ENCODE measurements at regions not wholly inside any gene's neighbourhood (a gene's known extent, or its start where the extent isn't known, plus 50 kb on each side); places are given as distances from the start of the nearest gene placed in this dataset.

DNA sequence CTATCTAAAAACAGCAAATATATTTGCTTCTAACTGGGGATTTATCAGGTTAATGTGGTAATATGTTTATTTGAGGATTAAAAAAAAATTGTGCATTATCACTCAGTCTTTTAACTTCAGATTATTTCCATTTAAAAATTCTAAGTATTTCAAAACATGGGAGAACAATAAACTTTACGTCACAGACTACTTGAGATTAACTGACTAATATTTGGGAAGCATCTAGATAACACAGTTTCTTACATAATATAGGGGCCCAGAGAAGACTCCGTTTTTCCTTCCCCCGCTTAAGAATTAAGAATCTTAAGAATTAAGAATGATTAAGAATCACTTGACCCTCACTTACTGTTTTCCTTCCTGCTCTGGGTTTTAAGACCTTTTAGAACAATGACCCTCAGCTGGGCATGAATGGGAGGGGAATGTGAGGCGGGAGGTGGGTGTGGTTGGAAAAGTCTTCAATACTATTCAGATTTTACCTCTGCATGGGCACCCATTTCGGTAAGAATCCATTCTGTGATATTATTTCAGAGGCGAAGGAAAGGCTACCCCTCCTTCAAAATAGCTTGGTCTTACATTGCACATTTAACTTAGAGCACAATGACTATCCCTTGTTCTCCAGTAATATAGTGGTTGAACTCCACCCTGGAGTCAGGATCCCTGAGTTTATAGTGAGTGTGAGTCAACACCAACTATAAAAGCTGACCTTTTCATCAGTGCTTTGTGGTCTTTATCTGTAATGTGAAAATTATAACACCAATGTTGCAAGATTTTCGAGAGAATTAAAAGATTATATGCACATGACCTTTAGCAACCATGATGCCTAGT, 821.3 kb downstream of the USP25 start:
- POLR2A ChIA-PET: no interaction called here
- WGBS (ENCODE audit: insufficient coverage): 100% methylated on average over 1 of the region's 7 CpGs

DNA sequence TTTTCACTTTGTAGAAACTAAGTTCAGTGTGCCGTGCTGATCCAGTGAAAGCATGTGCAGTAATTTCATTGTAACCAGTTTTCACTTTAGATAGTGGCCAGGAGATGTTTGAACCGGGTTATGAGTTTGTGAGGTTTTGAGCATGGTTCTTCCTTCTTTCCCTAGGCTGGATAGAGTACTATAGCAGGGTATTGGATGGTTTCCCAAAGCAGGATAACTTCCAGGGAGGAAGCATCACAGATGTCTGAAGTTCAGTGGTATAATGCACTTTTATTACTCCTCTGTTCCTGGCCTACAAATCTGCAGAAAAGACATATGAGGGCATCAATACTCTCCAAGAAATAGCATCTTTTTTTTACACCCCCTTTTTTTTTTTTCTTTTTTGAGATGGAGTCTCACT, 823.1 kb downstream of the USP25 start:
- Histone ChIP-seq H3K4me1 (ENCODE audit: control extremely low read depth in 1 of 4, control insufficient read depth in 4 of 4, insufficient read depth in 4 of 4, low read length in 3 of 4) (no peaks in the 10 kb centered on the region), H3K9me3 (ENCODE audit: control extremely low read depth in 1 of 5, control insufficient read depth in 4 of 5, insufficient read depth in 2 of 5, low read depth in 1 of 5, low read length in 4 of 5) (no peaks in the 10 kb centered on the region), H3K4me3 (ENCODE audit: control insufficient read depth in 1 of 7, extremely low read depth in 1 of 7, insufficient read depth in 4 of 7, low read depth in 2 of 7, low read length in 6 of 7) (no peak overlapping the region), H3K27me3 (replicated peaks in 2 of 5; ENCODE audit: control insufficient read depth in 4 of 5, insufficient read depth in 5 of 5, low read length in 4 of 5) (no peaks in the 10 kb centered on the region), H3K27ac (ENCODE audit: insufficient read depth in 1 of 2, low read depth in 1 of 2, low read length in 2 of 2, poor library complexity in 1 of 2, severe bottlenecking in 2 of 2) (no peak overlapping the region), H3K36me3 (ENCODE audit: control insufficient read depth in 4 of 4, insufficient read depth in 4 of 4, low read length in 3 of 4) (peaks cover 0 to 5% (median 2%) of the 10 kb centered on the region in 4 experiments)
- 100% methylated on average over 2 of the region's 2 CpGs for WGBS (ENCODE audit: insufficient coverage)
- CTCF ChIA-PET: no interaction called here
- POLR2A ChIA-PET: no interaction called here
- no peak for DNase-seq

More for the DNA sequence above, 821.3 kb downstream of the USP25 start:
- Histone ChIP-seq H3K4me3 (ENCODE audit: control insufficient read depth in 1 of 7, extremely low read depth in 1 of 7, insufficient read depth in 4 of 7, low read depth in 2 of 7, low read length in 6 of 7) (no peak overlapping the region), H3K9me3 (ENCODE audit: control extremely low read depth in 1 of 5, control insufficient read depth in 4 of 5, insufficient read depth in 2 of 5, low read depth in 1 of 5, low read length in 4 of 5) (no peaks in the 10 kb centered on the region), H3K36me3 (ENCODE audit: control insufficient read depth in 4 of 4, insufficient read depth in 4 of 4, low read length in 3 of 4) (peaks cover 0 to 2% (median under 1%) of the 10 kb centered on the region in 4 experiments), H3K27me3 (replicated peaks in 2 of 5; ENCODE audit: control insufficient read depth in 4 of 5, insufficient read depth in 5 of 5, low read length in 4 of 5) (no peaks in the 10 kb centered on the region), H3K4me1 (ENCODE audit: control extremely low read depth in 1 of 4, control insufficient read depth in 4 of 4, insufficient read depth in 4 of 4, low read length in 3 of 4) (no peaks in the 10 kb centered on the region), H3K27ac (ENCODE audit: insufficient read depth in 1 of 2, low read depth in 1 of 2, low read length in 2 of 2, poor library complexity in 1 of 2, severe bottlenecking in 2 of 2) (no peak overlapping the region)
- CTCF ChIA-PET: no interaction called here
- DNase-seq: no peak

DNA sequence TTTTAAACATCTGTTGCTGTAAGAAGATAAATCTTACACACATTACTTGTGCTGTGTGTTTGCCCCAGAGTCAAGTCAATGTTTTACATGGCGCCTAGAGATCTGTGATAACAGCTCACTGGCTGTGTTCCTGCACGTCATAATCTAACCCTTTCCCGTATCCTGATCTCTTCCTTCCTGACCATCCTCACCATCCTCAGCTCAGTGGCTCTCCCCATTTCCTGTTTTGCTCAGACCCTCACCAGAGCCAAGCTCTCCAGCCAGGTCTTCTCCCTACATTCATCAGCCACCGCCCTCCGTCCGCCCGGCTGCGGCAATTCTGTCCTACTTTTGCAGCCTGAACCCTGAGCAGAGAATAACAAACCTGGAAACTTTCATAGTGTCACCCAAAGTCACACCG, 824.7 kb downstream of the USP25 start:
- ChIA-PET POLR2A (no interaction called here), CTCF (no interaction called here)
- 97% methylated on average over 8 of the region's 9 CpGs for WGBS (ENCODE audit: insufficient coverage)
- H3K36me3 ChIP-seq (ENCODE audit: control insufficient read depth in 4 of 4, insufficient read depth in 4 of 4, low read length in 3 of 4): peaks cover 0 to 5% (median 2%) of the 10 kb centered on the region in 4 experiments
- no peak overlapping the region for H3K27ac ChIP-seq (ENCODE audit: insufficient read depth in 1 of 2, low read depth in 1 of 2, low read length in 2 of 2, poor library complexity in 1 of 2, severe bottlenecking in 2 of 2)
- H3K4me1 ChIP-seq (ENCODE audit: control extremely low read depth in 1 of 4, control insufficient read depth in 4 of 4, insufficient read depth in 4 of 4, low read length in 3 of 4): no peaks in the 10 kb centered on the region
- no peak overlapping the region for H3K4me3 ChIP-seq (ENCODE audit: control insufficient read depth in 1 of 7, extremely low read depth in 1 of 7, insufficient read depth in 4 of 7, low read depth in 2 of 7, low read length in 6 of 7)
- no peak for DNase-seq
- no peaks in the 10 kb centered on the region for H3K27me3 ChIP-seq (replicated peaks in 2 of 5; ENCODE audit: control insufficient read depth in 4 of 5, insufficient read depth in 5 of 5, low read length in 4 of 5)
- no peaks in the 10 kb centered on the region for H3K9me3 ChIP-seq (ENCODE audit: control extremely low read depth in 1 of 5, control insufficient read depth in 4 of 5, insufficient read depth in 2 of 5, low read depth in 1 of 5, low read length in 4 of 5)

DNA sequence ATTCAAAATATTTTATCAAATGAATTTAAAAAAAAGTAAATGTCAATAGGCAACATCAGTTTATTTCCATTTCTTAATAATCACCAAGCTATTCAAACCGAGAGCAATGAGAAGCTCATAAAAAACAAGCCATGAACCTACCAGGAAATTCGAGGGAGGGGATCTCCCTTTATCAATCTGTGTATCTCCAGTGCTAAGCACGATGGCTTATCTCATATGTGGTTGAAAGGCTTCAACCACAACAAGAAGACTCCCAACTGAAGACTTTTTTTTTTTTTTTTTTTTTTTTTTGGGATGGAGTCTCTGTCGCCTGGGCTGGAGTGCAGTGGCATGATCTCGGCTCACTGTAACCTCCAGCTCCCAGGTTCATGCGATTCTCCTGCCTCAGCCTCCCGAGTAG, 833.3 kb downstream of the USP25 start:
- H3K4me3 ChIP-seq (ENCODE audit: control insufficient read depth in 1 of 7, extremely low read depth in 1 of 7, insufficient read depth in 4 of 7, low read depth in 2 of 7, low read length in 6 of 7): no peak overlapping the region
- ChIA-PET CTCF (no interaction called here), POLR2A (no interaction called here)
- no peaks in the 10 kb centered on the region for H3K9me3 ChIP-seq (ENCODE audit: control extremely low read depth in 1 of 5, control insufficient read depth in 4 of 5, insufficient read depth in 2 of 5, low read depth in 1 of 5, low read length in 4 of 5)
- 98% methylated on average over 5 of the region's 7 CpGs for WGBS (ENCODE audit: insufficient coverage)
- H3K27ac ChIP-seq (ENCODE audit: insufficient read depth in 1 of 2, low read depth in 1 of 2, low read length in 2 of 2, poor library complexity in 1 of 2, severe bottlenecking in 2 of 2): no peak overlapping the region
- no peaks in the 10 kb centered on the region for H3K36me3 ChIP-seq (ENCODE audit: control insufficient read depth in 4 of 4, insufficient read depth in 4 of 4, low read length in 3 of 4)
- H3K4me1 ChIP-seq (ENCODE audit: control extremely low read depth in 1 of 4, control insufficient read depth in 4 of 4, insufficient read depth in 4 of 4, low read length in 3 of 4): no peaks in the 10 kb centered on the region
- no peaks in the 10 kb centered on the region for H3K27me3 ChIP-seq (replicated peaks in 2 of 5; ENCODE audit: control insufficient read depth in 4 of 5, insufficient read depth in 5 of 5, low read length in 4 of 5)
- no peak for DNase-seq

DNA sequence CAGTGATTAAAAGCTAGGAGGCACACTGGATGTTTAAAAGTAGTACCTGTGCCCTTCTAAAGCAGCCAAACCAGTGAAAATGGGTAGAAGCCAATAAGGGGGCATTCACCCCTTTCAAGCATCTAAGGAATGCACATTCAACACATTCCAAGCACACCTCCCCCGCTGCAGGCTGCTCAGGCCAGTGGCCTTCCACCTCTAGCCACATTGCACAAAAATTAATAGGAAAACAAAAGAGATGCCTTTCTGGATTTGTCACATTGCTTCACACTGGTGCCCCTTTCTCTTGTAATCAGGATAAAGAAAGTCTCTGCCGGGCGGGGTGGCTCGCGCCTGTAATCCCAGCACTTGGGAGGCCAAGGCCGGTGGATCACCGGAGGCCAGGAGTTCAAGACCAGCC, 834.0 kb downstream of the USP25 start:
- H3K27me3 ChIP-seq (replicated peaks in 2 of 5; ENCODE audit: control insufficient read depth in 4 of 5, insufficient read depth in 5 of 5, low read length in 4 of 5): no peaks in the 10 kb centered on the region
- POLR2A ChIA-PET: no interaction called here
- no peak overlapping the region for H3K4me3 ChIP-seq (ENCODE audit: control insufficient read depth in 1 of 7, extremely low read depth in 1 of 7, insufficient read depth in 4 of 7, low read depth in 2 of 7, low read length in 6 of 7)
- 98% methylated on average over 5 of the region's 7 CpGs for WGBS (ENCODE audit: insufficient coverage)
- no peaks in the 10 kb centered on the region for H3K4me1 ChIP-seq (ENCODE audit: control extremely low read depth in 1 of 4, control insufficient read depth in 4 of 4, insufficient read depth in 4 of 4, low read length in 3 of 4)
- DNase-seq: no peak
- CTCF ChIA-PET: no interaction called here
- H3K27ac ChIP-seq (ENCODE audit: insufficient read depth in 1 of 2, low read depth in 1 of 2, low read length in 2 of 2, poor library complexity in 1 of 2, severe bottlenecking in 2 of 2): no peak overlapping the region
- no peaks in the 10 kb centered on the region for H3K9me3 ChIP-seq (ENCODE audit: control extremely low read depth in 1 of 5, control insufficient read depth in 4 of 5, insufficient read depth in 2 of 5, low read depth in 1 of 5, low read length in 4 of 5)
- H3K36me3 ChIP-seq (ENCODE audit: control insufficient read depth in 4 of 4, insufficient read depth in 4 of 4, low read length in 3 of 4): no peaks in the 10 kb centered on the region

DNA sequence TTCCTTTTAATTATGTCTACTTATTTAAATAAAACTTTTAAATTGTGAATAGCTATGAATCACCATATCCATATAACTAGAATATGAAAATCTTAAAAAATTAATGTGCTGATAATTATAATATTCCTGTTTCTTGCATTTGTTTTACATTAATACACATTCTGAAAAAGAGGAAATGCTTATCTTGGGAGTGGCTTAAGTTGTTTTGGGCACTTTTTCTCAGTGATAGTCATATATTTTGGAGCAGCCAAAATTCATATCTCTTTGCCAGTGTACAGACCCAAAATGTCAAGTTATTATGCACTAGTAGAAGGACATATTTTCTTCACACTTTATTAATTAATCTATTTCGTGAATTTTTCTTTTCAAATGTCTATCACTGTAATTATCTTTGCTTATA, 838.5 kb downstream of the USP25 start:
- DNase-seq: no peak
- Histone ChIP-seq H3K27ac (ENCODE audit: insufficient read depth in 1 of 2, low read depth in 1 of 2, low read length in 2 of 2, poor library complexity in 1 of 2, severe bottlenecking in 2 of 2) (no peak overlapping the region), H3K36me3 (ENCODE audit: control insufficient read depth in 4 of 4, insufficient read depth in 4 of 4, low read length in 3 of 4) (peaks cover 0 to 2% (median 0%) of the 10 kb centered on the region in 4 experiments), H3K4me3 (ENCODE audit: control insufficient read depth in 1 of 7, extremely low read depth in 1 of 7, insufficient read depth in 4 of 7, low read depth in 2 of 7, low read length in 6 of 7) (no peak overlapping the region), H3K27me3 (replicated peaks in 2 of 5; ENCODE audit: control insufficient read depth in 4 of 5, insufficient read depth in 5 of 5, low read length in 4 of 5) (no peaks in the 10 kb centered on the region), H3K4me1 (ENCODE audit: control extremely low read depth in 1 of 4, control insufficient read depth in 4 of 4, insufficient read depth in 4 of 4, low read length in 3 of 4) (no peaks in the 10 kb centered on the region), H3K9me3 (ENCODE audit: control extremely low read depth in 1 of 5, control insufficient read depth in 4 of 5, insufficient read depth in 2 of 5, low read depth in 1 of 5, low read length in 4 of 5) (peaks cover 0 to 3% (median 0%) of the 10 kb centered on the region in 5 experiments)
- ChIA-PET POLR2A (no interaction called here), CTCF (no interaction called here)
- no CpG with 5 or more reads among the region's 1 CpG for WGBS (ENCODE audit: insufficient coverage)

DNA sequence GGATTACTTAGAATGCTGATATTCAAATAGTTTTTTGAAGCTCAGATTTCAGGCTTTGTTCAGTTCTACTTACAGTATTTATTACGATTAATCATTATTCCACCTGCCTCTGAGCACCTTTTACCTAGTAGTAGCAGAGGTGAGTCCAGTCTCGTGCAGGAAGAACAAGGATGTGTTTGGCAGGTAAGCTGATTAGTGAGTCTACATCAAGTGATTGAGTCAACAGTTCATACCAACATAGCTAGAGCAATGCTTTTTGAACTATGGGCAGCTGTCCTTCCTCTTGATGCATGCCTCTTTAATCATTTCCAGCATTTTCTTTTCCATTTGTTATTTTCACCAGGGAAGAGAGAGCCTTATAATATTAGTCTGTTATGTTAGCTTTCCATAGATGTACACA, 838.9 kb downstream of the USP25 start:
- peaks cover 0 to 2% (median 0%) of the 10 kb centered on the region in 4 experiments for H3K36me3 ChIP-seq (ENCODE audit: control insufficient read depth in 4 of 4, insufficient read depth in 4 of 4, low read length in 3 of 4)
- ChIA-PET CTCF (no interaction called here), POLR2A (interaction anchor here (0.6 kb wide), 1 partner anchor 957 kb away, joined by 5 read pairs; no protein-coding TSS in a partner anchor)
- H3K4me3 ChIP-seq (ENCODE audit: control insufficient read depth in 1 of 7, extremely low read depth in 1 of 7, insufficient read depth in 4 of 7, low read depth in 2 of 7, low read length in 6 of 7): no peak overlapping the region
- 100% methylated on average over 1 of the region's 2 CpGs for WGBS (ENCODE audit: insufficient coverage)
- H3K4me1 ChIP-seq (ENCODE audit: control extremely low read depth in 1 of 4, control insufficient read depth in 4 of 4, insufficient read depth in 4 of 4, low read length in 3 of 4): no peaks in the 10 kb centered on the region
- DNase-seq: no peak
- no peaks in the 10 kb centered on the region for H3K27me3 ChIP-seq (replicated peaks in 2 of 5; ENCODE audit: control insufficient read depth in 4 of 5, insufficient read depth in 5 of 5, low read length in 4 of 5)
- no peak overlapping the region for H3K27ac ChIP-seq (ENCODE audit: insufficient read depth in 1 of 2, low read depth in 1 of 2, low read length in 2 of 2, poor library complexity in 1 of 2, severe bottlenecking in 2 of 2)
- H3K9me3 ChIP-seq (ENCODE audit: control extremely low read depth in 1 of 5, control insufficient read depth in 4 of 5, insufficient read depth in 2 of 5, low read depth in 1 of 5, low read length in 4 of 5): peaks cover 0 to 3% (median 0%) of the 10 kb centered on the region in 5 experiments
